B cell (primary cell): ENCODE measurements at regions not wholly inside any gene's neighbourhood (a gene's known extent, or its start where the extent isn't known, plus 50 kb on each side); places are given as distances from the start of the nearest gene placed in this dataset.

Experiments
- ATAC-seq: fragments of 200-7000 bp; cut with Tn5 transposase; one replicate; pipeline ENCODE4 v1.10.0; 2021; ENCODE audit warnings: low read depth, mild to moderate bottlenecking, moderate number of reproducible peaks, moderate library complexity
- CTCF ChIA-PET: fragments of 350-600 bp; sonication (Branson Sonifier 250); formaldehyde crosslinking; loops from one replicate; lab custom pipeline; 2021; ENCODE audit warnings: antibody characterized with exemption, inconsistent platforms; lab: Charles Lee
- POLR2A ChIA-PET: fragments of 350-600 bp; sonication (Branson Sonifier 250); formaldehyde crosslinking; loops from one replicate; lab custom pipeline; 2021; ENCODE audit warnings: antibody characterized with exemption; lab: Charles Lee
- DNase-seq: peaks from one replicate; pipeline ENCODE4 v3.0.0; 2013
- H2AFZ ChIP-seq: 2 replicates; pipeline ENCODE4 v1.6.1; 2012; ENCODE audit warnings: mild to moderate bottlenecking, low read depth, low read length; ENCODE audit not compliant: insufficient read depth, poor library complexity, severe bottlenecking
- H3K27ac ChIP-seq, 2 donors: 1 replicate in 1 of 2; 2 replicates in 1 of 2; pipeline ENCODE4 v1.5.1; 2012 to 2013; ENCODE audit warnings: low read length in 2 of 2, mild to moderate bottlenecking in 2 of 2, moderate library complexity in 1 of 2
- H3K27me3 ChIP-seq, 4 experiments: fragments of 200-600 bp in 1 of 4; sonication (generic) in 1 of 4; replicated peaks in 1 of 4; 1 replicate in 2 of 4; 2 replicates in 2 of 4; pipeline versions ENCODE4 v1.6.1 to v1.7.0; 2013 to 2016; ENCODE audit warnings: low read length in 3 of 4, mild to moderate bottlenecking in 2 of 4, mixed read lengths in 1 of 4, moderate library complexity in 1 of 4; ENCODE audit not compliant: insufficient read depth in 4 of 4, control insufficient read depth in 3 of 4; ENCODE audit errors: control extremely low read depth in 1 of 4
- H3K36me3 ChIP-seq, 2 experiments: replicated peaks in 1 of 2; 1 replicate in 1 of 2; 2 replicates in 1 of 2; pipeline versions ENCODE4 v1.6.1 to v1.7.1; 2013; ENCODE audit warnings: low read length in 1 of 2; ENCODE audit not compliant: insufficient read depth in 2 of 2, control insufficient read depth in 1 of 2; ENCODE audit errors: control extremely low read depth in 1 of 2, extremely low read depth in 1 of 2
- H3K4me1 ChIP-seq, 2 donors: fragments of 200-600 bp in 1 of 2; sonication (generic) in 1 of 2; 1 replicate in 1 of 2; 2 replicates in 1 of 2; pipeline versions ENCODE4 v1.5.1 to v1.6.1; 2013 to 2017; ENCODE audit warnings: low read length in 2 of 2; ENCODE audit not compliant: control insufficient read depth in 2 of 2, insufficient read depth in 2 of 2
- H3K4me2 ChIP-seq: replicated peaks from 2 replicates; pipeline ENCODE3; 2012; ENCODE audit warnings: mild to moderate bottlenecking, low read depth, low read length; ENCODE audit not compliant: poor library complexity, severe bottlenecking
- H3K4me3 ChIP-seq, 5 experiments: fragments of 200-600 bp in 1 of 5; sonication (generic) in 1 of 5; 1 replicate in 3 of 5; 2 replicates in 2 of 5; pipeline versions ENCODE4 v1.5.1 to v1.7.0; 2011 to 2016; ENCODE audit warnings: low read length in 4 of 5, mild to moderate bottlenecking in 4 of 5, low read depth in 2 of 5, control low read depth in 1 of 5, moderate library complexity in 1 of 5; ENCODE audit not compliant: insufficient read depth in 1 of 5; ENCODE audit errors: control extremely low read depth in 1 of 5, extremely low read depth in 1 of 5
- H3K79me2 ChIP-seq: fragments of 200-600 bp; sonication (generic); one replicate; pipeline ENCODE4 v1.6.0; 2016; ENCODE audit warnings: low read length; ENCODE audit not compliant: control insufficient read depth, insufficient read depth
- H3K9ac ChIP-seq: fragments of 200-600 bp; sonication (generic); 2 replicates; pipeline ENCODE4 v1.6.1; 2017; ENCODE audit warnings: mild to moderate bottlenecking, low read length, moderate library complexity
- H3K9me3 ChIP-seq, 3 donors: one replicate each; pipeline versions ENCODE4 v1.6.1 to v1.7.1; 2013; ENCODE audit warnings: low read length in 2 of 3; ENCODE audit not compliant: control insufficient read depth in 2 of 3, insufficient read depth in 1 of 3; ENCODE audit errors: control extremely low read depth in 1 of 3
- H4K20me1 ChIP-seq: 2 replicates; pipeline ENCODE4 v1.6.0; 2012; ENCODE audit warnings: mild to moderate bottlenecking, low read length; ENCODE audit not compliant: insufficient read depth, control insufficient read depth, poor library complexity, severe bottlenecking
- H3K27ac Mint-ChIP-seq: one replicate; pipeline ENCODE4 v1.8.0; 2021; ENCODE audit warnings: mixed read lengths
- H3K27me3 Mint-ChIP-seq: one replicate; pipeline ENCODE4 v1.8.0; 2021; ENCODE audit warnings: mixed read lengths
- H3K4me1 Mint-ChIP-seq: one replicate; pipeline ENCODE4 v1.8.0; 2021; ENCODE audit warnings: mixed read lengths
- H3K4me3 Mint-ChIP-seq: one replicate; pipeline ENCODE4 v1.8.0; 2021; ENCODE audit warnings: mixed read lengths
- H3K9me3 Mint-ChIP-seq: one replicate; pipeline ENCODE4 v1.8.0; 2022; ENCODE audit warnings: mixed read lengths; ENCODE audit not compliant: insufficient read depth
- EZH2 ChIP-seq: IDR thresholded peaks from 2 replicates; pipeline ENCODE4 v1.6.1; 2012; ENCODE audit warnings: borderline replicate concordance, low read depth, mild to moderate bottlenecking, moderate library complexity, low read length; ENCODE audit not compliant: insufficient read depth, poor library complexity, severe bottlenecking
- WGBS: methylation state at CpG from one replicate; pipeline ENCODE4 v1.1.5; 2013; ENCODE audit warnings: missing lambda C conversion rate; ENCODE audit not compliant: insufficient coverage; 5-methylcytosine and 5-hydroxymethylcytosine counted together
- intact Hi-C: fragments of 100-400 bp; cut with micrococcal nuclease; formaldehyde crosslinking; loops from one replicate; pipeline ENCODE4 v1.10.0; 2022
- TF ChIP-seq, protein P1 (sequence below): fragments of 200-600 bp; IDR thresholded peaks from one replicate; pipeline ENCODE4 v1.8.0; 2022; ENCODE audit warnings: antibody characterized with exemption, mild to moderate bottlenecking

DNA sequence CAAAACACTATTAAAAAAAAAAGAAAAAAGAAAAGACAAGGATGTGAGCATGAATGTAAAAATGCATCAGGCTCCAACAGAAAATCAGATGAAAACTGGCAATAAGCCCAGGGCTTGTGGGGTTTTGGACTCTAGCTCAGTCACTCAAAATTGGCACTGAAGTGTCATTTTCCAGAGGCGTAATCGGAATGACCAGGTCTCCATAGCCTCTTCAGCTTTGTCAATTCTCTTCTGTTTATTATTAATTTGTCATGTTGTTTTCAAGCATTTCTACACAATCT is 137.2 kb upstream of the TRHDE start:
- Histone ChIP-seq H3K27me3 (no peaks in the 10 kb centered on the region), H3K36me3 (no peaks in the 10 kb centered on the region), H3K4me3 (no peak overlapping the region), H3K27ac (no peak overlapping the region), H3K9me3 (no peaks in the 10 kb centered on the region), H3K4me1 (no peaks in the 10 kb centered on the region), H3K4me2 (no peak overlapping the region), H3K9ac (no peak overlapping the region), H3K79me2 (no peaks in the 10 kb centered on the region), H4K20me1 (no peaks in the 10 kb centered on the region), H2AFZ (no peak overlapping the region)
- H3K9me3 Mint-ChIP-seq: no peaks in the 10 kb centered on the region
- no CpG with 5 or more reads among the region's 2 CpGs for WGBS
- intact Hi-C loops: no loop called here
- H3K27ac Mint-ChIP-seq: no peak overlapping the region
- CTCF ChIA-PET: no interaction called here
- TF ChIP-seq, protein P1, sequence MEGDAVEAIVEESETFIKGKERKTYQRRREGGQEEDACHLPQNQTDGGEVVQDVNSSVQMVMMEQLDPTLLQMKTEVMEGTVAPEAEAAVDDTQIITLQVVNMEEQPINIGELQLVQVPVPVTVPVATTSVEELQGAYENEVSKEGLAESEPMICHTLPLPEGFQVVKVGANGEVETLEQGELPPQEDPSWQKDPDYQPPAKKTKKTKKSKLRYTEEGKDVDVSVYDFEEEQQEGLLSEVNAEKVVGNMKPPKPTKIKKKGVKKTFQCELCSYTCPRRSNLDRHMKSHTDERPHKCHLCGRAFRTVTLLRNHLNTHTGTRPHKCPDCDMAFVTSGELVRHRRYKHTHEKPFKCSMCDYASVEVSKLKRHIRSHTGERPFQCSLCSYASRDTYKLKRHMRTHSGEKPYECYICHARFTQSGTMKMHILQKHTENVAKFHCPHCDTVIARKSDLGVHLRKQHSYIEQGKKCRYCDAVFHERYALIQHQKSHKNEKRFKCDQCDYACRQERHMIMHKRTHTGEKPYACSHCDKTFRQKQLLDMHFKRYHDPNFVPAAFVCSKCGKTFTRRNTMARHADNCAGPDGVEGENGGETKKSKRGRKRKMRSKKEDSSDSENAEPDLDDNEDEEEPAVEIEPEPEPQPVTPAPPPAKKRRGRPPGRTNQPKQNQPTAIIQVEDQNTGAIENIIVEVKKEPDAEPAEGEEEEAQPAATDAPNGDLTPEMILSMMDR: no peak
- TF ChIP-seq EZH2: no peak
- no peaks in the 10 kb centered on the region for H3K27me3 Mint-ChIP-seq
- DNase-seq: no peak
- POLR2A ChIA-PET: no interaction called here
- H3K4me1 Mint-ChIP-seq: no peaks in the 10 kb centered on the region
- H3K4me3 Mint-ChIP-seq: no peak overlapping the region
- ATAC-seq: no peak

GRCh38 chr12:72136792-72137191 is 135.4 kb upstream of the TRHDE start:
- no peak for DNase-seq
- Histone ChIP-seq H3K4me1 (no peaks in the 10 kb centered on the region), H3K9me3 (no peaks in the 10 kb centered on the region), H3K27ac (no peak overlapping the region), H3K4me3 (no peak overlapping the region), H2AFZ (no peak overlapping the region), H4K20me1 (no peaks in the 10 kb centered on the region), H3K27me3 (no peaks in the 10 kb centered on the region), H3K4me2 (no peak overlapping the region), H3K36me3 (no peaks in the 10 kb centered on the region), H3K9ac (no peak overlapping the region), H3K79me2 (no peaks in the 10 kb centered on the region)
- H3K9me3 Mint-ChIP-seq: no peaks in the 10 kb centered on the region
- TF ChIP-seq EZH2: no peak
- TF ChIP-seq, protein P1: no peak
- intact Hi-C loops: no loop called here
- no peak overlapping the region for H3K4me3 Mint-ChIP-seq
- ChIA-PET POLR2A (no interaction called here), CTCF (no interaction called here)
- no peak overlapping the region for H3K27ac Mint-ChIP-seq
- no peak for ATAC-seq
- no peaks in the 10 kb centered on the region for H3K4me1 Mint-ChIP-seq
- no peaks in the 10 kb centered on the region for H3K27me3 Mint-ChIP-seq
- WGBS: 84% methylated on average over 4 of the region's 5 CpGs
